Stimulated activated CD4-positive, alpha-beta T cell treated with anti-CD3 and anti-CD28 coated beads, Interleukin-4, amount 100 ng/mL, for 4 hours (primary cell): ENCODE measurements at regions not wholly inside any gene's neighbourhood (a gene's known extent, or its start where the extent isn't known, plus 50 kb on each side); places are given as distances from the start of the nearest gene placed in this dataset.

ENCODE experiments used
- DNase-seq, 2 experiments: peaks; one replicate each; pipeline ENCODE4 v3.0.0-alpha.2; 2020

DNA sequence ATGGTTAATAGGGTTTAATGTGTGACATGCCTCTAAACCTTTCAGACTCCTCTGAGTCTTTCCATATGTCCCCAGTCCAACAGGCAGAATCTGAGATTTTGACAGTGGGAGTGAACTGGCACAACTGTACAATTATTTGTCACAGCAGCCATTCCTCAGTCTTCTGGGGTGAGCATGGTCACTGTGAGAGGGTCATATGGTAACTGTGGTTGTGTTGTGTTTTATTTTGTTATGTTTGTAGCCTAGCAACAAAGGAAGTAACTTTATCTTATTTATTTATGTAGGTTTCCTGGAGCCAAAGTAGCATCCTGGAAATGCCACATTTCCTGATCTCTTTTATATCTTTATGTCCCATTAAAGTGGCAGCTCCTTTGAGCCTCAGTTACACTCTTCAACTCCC lies 1067.9 kb downstream of the TTLL7 start:
- DNase-seq: no peak

- DNase-seq: no peak
Measured at GRCh38 chr1:82927753-82928152, 1071.2 kb downstream of the TTLL7 start.

- no peak for DNase-seq
Measured at GRCh38 chr1:82924666-82925065, 1074.3 kb downstream of the TTLL7 start.

DNA sequence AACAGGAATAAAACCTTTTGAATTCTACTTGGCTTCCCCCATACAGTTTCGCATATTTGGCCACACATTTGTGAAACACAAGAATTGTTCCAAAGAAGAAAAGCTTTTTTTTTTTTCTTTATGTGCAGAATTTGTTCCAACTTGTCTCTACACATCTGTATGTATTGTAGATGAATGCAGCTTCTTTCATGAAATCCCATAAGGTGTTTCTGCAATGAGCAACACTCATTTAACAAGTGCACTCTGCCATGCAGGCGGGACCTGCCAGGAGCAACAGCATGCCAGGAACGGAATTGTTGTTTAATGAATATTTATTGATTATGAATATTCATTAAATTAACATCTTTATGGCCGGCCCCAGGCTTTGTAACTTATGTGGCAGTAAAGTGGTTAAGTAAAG lies 1075.0 kb downstream of the TTLL7 start:
- no peak for DNase-seq

DNA sequence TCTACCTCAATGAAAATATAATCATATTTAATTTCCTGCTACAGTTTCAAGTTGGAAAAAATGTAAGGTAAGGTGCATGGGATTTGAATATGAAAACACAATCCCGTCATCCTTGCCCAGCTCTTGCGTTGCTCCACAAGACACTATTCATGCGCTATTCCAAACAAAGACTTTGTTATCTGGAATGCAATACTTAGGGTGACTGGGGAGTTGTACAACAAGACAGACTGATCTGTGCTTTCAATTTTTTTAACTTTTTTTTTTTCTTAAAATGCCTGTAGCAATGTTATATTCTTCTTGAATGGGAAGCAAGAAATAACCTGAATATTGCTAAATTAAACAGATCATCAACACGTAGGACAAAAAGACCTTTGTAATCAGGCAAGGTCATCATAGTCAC lies 1077.2 kb downstream of the TTLL7 start:
- no peak for DNase-seq

DNA sequence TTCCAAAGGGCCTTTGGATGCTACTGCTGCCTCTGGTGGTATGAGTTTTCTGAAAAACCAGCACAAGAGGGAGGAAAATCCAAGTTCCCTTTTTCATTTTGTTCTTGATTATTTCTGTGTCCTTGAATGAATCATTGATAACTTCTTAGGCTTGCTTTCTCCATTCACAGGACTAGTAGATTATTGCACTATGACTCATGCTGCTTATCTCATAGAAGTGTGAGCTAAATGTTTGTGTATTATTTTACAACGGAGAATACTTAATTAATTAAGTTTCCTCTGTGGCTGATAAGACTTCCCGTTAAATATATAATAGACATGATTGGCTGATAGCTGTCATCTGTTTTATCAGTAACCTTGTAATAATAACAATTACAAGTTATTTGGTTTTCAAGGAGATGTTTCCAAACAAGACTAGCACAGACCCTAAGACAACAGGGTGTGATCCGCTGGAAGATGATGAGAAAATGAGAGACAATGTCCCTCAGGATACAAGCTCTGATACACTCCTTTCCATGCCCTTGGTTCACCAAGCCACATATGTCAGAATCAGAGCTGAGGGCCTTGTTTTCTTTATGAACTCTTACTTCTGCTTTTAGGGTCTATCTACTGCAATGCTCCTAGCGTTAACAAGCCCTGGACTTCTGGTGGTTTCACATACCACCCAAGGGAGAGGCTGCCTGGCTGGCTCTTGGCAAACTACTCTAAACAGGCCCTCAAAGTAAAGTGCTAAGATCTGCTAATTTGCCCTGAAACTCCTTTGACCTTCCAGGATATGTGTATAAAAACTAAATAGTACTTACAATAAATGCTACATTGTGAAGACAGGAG lies 1078.3 kb downstream of the TTLL7 start:
- DNase-seq: no peak

DNA sequence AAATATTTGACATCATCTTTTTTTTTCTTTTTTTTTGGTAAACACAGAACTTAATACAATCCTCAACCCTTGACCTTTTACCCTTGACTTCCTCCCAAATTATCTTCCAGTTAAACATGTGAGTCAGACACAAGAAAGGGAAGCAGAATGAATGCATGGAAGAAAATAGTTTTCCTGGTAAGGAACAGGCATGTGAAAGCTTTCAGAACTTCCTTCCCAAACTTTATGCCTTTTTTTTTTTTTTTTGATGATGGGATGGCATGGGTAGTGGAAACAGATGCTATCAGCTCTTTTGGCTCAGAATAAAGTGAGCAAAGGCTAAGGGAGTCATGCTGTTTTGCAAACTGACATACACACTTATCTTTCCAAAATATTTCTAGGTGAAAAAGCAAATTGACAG lies 1079.1 kb downstream of the TTLL7 start:
- DNase-seq: no peak

- no peak for DNase-seq
Measured at GRCh38 chr1:82907313-82907712, 1091.6 kb downstream of the TTLL7 start.

DNA sequence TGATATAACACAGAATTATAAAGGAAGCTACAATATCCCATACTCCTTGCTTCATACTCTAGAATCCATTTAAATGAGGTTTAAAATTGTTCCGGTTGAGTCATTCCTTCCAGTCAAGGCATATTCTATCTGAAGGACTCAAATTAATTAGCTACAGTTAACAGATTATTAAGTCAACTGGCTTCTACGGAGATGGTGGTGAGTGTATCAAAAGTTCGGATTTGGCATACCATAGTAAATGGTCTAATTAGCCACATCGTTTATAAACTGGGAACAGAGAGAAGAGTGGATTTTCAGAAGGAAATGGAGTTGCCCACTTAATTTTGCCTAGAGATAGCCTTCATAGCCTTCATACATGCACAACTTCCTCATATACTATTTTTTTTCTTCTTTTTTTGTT lies 1095.3 kb downstream of the TTLL7 start:
- no peak for DNase-seq

DNA sequence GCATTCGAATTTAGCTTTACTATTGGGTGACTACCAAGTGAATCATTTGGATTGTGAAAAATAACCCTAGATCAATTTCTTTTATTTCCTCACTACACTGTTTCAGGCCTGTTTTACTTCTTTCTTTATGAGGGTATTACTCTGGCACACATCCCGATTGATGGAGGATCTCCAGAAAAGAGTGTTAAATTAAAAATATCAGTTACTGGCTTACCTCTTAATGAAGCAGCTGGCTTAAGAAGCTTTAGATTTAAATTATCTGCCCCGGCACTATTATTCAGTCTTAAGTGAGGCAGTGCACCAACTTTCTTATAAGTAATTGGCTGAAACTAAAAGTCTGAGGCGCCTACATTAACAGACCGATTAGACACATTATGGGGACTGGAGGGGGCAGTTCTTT lies 1097.4 kb downstream of the TTLL7 start:
- DNase-seq: no peak

- DNase-seq: no peak
Measured at GRCh38 chr1:82901118-82901517, 1097.8 kb downstream of the TTLL7 start.

- no peak for DNase-seq
Measured at GRCh38 chr1:82899017-82899416, 1098.3 kb downstream of the ADGRL2 start.

DNA sequence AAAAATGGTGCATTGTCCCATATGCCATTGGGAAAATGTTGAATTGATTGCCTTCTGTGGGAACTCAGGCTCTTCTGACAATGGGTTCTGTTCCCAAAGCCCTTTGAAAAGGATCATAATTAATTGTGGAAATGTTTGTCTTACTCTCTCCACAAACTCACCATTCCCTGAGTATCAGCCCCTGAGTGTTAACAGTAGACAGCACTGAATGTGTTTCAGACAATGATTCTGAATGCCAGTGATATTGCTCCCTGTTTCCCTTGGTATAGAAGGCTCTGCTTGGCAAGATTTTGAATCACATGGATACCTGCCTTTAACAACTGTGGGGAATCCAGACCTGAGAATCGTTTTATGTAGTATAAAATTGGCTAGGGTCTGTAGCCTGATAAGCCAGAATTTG lies 1096.8 kb downstream of the ADGRL2 start:
- DNase-seq: no peak

DNA sequence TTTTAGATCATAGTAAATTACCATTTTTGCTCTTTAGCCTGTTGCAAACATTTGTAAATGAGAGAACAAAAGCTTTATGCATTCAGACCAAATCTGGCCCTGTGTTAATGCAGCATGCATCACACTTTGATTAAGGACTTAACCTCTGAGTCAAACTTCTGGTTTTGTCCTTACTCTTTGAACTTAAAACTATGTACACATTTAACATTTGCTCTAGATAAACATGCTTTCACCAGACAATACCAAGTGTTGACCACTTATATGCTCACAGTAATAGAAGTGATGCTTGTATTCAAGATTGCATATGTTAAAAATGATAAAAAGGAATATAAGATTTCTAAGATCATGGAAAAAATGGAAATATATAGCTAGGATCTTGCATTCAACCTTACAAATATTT lies 1095.3 kb downstream of the ADGRL2 start:
- no peak for DNase-seq

- DNase-seq: no peak
Measured at GRCh38 chr1:82894635-82895034, 1093.9 kb downstream of the ADGRL2 start.

GRCh38 chr1:82893712-82894470 lies 1093.2 kb downstream of the ADGRL2 start:
- no peak for DNase-seq

DNA sequence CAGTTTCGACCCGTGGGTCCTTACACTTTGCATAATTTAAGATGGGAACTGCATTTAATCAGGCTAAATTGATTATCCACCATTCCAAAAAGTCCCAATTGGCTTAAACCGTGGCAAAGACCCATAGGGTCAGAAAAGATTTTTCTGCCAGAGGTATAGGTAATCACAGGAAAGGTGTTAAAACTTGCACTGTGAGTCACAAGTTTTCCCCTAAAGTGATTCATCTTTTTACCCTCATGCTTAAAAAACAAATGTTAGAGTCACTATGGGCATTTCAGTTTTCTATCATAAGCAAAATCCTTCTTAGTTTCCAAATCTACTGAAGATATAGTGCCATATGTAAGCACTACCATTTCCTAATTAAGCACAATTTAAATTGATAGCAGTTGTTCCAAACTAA lies 1079.8 kb downstream of the ADGRL2 start:
- no peak for DNase-seq

- DNase-seq: no peak
Measured at GRCh38 chr1:82879701-82880305, 1079.1 kb downstream of the ADGRL2 start.

DNA sequence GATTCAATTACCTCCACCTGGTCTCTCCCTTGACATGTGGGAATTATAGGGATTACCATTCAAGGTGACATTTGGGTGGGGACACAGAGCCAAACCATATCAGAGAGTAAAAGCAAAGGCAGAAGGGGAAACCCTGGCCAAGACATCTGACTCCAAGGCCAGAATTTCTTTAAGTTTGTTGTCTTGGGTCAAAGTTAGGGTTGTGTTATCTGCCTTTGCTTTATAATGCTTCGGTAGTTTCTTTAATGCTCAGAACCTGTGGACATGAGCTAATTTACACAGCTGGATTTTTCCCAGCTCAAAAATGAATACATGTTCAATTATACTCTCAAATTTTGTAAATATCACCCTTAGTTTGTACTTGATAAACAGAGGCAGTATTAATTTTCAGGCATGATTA lies 1074.4 kb downstream of the ADGRL2 start:
- DNase-seq: no peak

- no peak for DNase-seq
Measured at GRCh38 chr1:82874041-82874440, 1073.3 kb downstream of the ADGRL2 start.

GRCh38 chr1:82870332-82870731 lies 1069.6 kb downstream of the ADGRL2 start:
- no peak for DNase-seq

DNA sequence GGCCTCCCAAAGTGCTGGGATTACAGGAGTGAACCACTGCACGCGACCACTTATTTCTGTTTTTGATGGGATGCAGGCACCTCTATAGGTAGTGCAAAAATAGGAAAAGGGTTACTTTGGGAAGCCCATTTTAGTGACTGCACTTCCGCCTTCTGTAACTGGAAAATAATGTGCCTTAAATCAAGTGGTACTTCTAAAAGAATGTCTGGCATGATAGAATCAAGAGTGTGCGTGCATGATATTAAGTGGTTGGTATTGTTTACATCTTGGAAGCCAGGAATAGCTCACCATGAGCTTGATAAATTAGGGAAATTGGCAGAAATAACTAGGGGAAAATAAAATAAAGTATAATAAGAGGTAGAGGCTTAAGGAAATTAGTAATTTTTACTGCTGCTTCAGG lies 1067.0 kb downstream of the ADGRL2 start:
- DNase-seq: no peak

DNA sequence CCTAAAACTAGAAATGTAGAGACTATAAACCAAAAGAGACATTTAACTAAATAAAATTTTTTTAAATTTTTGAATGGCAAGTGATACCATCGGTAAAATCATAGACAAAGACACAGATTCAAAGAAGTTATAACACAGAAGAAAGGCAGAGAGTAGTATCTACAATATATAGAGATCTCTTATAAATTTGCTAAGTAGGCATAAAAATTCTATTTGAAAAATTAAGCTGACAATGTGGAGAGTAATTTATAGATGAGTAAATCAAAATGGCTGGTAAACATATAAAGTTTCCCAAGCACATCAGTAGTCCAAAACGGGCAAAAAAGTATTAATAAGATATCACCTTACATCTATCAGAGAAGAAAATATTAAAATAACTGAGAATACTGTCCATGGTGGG lies 1061.0 kb downstream of the ADGRL2 start:
- DNase-seq: no peak

DNA sequence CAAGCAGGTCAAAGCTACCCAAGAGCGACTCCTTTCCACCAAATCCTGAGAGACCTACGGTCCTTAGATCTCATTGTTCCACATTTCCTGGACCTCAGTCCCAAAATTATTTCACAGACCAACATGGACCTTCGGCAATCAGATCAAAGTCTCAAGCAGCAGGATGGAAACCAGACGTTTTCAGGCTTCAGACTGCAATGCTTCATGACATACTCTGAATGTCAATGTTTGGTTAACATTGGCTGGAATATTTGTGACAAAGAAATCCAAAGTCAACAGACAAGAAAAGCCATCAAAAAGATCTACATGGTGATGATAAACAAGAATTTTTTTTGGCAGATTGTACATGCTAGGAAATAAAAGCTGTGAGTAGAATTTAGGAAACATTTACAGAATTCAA lies 1057.3 kb downstream of the ADGRL2 start:
- no peak for DNase-seq
